SIG-M5 (cell line): ENCODE measurements at regions not wholly inside any gene's neighbourhood (a gene's known extent, or its start where the extent isn't known, plus 50 kb on each side); places are given as distances from the start of the nearest gene placed in this dataset.

ENCODE experiments used
- DNase-seq: peaks from one replicate; lab custom pipeline; 2025; lab: John Stamatoyannopoulos, UW

- DNase-seq, result no peak
Observed at GRCh38 chr11:128219731-128220120, 367.6 kb downstream of the ETS1 start.

- no peak for DNase-seq
Observed at GRCh38 chr11:128216198-128216597, 371.2 kb downstream of the ETS1 start.

- no peak for DNase-seq
Observed at GRCh38 chr11:128215238-128215882, 372.0 kb downstream of the ETS1 start.

GRCh38 chr11:128214263-128214662 is 373.1 kb downstream of the ETS1 start:
- no peak for DNase-seq

GRCh38 chr11:128213461-128213860 is 373.9 kb downstream of the ETS1 start:
- DNase-seq, result no peak

- no peak for DNase-seq
Observed at GRCh38 chr11:128212324-128212723, 375.0 kb downstream of the ETS1 start.

GRCh38 chr11:128210148-128210940 is 377.0 kb downstream of the ETS1 start:
- DNase-seq, result no peak

GRCh38 chr11:128209138-128209435 is 378.3 kb downstream of the ETS1 start:
- no peak for DNase-seq

- no peak for DNase-seq
Observed at GRCh38 chr11:128208329-128209137, 378.8 kb downstream of the ETS1 start.

GRCh38 chr11:128207861-128208321 is 379.5 kb downstream of the ETS1 start:
- DNase-seq, result no peak

- no peak for DNase-seq
Observed at GRCh38 chr11:128206461-128206860, 380.9 kb downstream of the ETS1 start.

GRCh38 chr11:128205796-128206195 is 381.6 kb downstream of the ETS1 start:
- no peak for DNase-seq

- no peak for DNase-seq
Observed at GRCh38 chr11:128204898-128205297, 382.5 kb downstream of the ETS1 start.

GRCh38 chr11:128201801-128202200 is 385.6 kb downstream of the ETS1 start:
- no peak for DNase-seq

GRCh38 chr11:128201009-128201408 is 386.3 kb downstream of the ETS1 start:
- DNase-seq, result no peak

GRCh38 chr11:128200467-128200866 is 386.9 kb downstream of the ETS1 start:
- no peak for DNase-seq

GRCh38 chr11:128198216-128198772 is 389.1 kb downstream of the ETS1 start:
- DNase-seq, result no peak

- no peak for DNase-seq
Observed at GRCh38 chr11:128196235-128196634, 391.1 kb downstream of the ETS1 start.

- DNase-seq, result no peak
Observed at GRCh38 chr11:128195756-128196155, 391.6 kb downstream of the ETS1 start.

- no peak for DNase-seq
Observed at GRCh38 chr11:128195057-128195751, 392.2 kb downstream of the ETS1 start.

- DNase-seq, result no peak
Observed at GRCh38 chr11:128194216-128194615, 393.1 kb downstream of the ETS1 start.

GRCh38 chr11:128193615-128194014 is 393.7 kb downstream of the ETS1 start:
- no peak for DNase-seq
